OCI-LY3 (cell line): ENCODE measurements at regions not wholly inside any gene's neighbourhood (a gene's known extent, or its start where the extent isn't known, plus 50 kb on each side); places are given as distances from the start of the nearest gene placed in this dataset.
A peak's percentile ranks its signal among the peaks of the same experiment; 100 is the strongest.
"Not testable (repeated sequence)": the region's sequence is repeated elsewhere in the genome, so short reads cannot be mapped to it uniquely, and the experiment has no call there.

ENCODE experiments used
- H2AFZ ChIP-seq: fragments of 200-600, 300-600 bp; shearing (Covaris generic); 2 replicates; pipeline ENCODE4 v1.6.0; 2014; ENCODE audit warnings: antibody characterized with exemption, low read depth, low read length
- H3K27ac ChIP-seq: fragments of 200-600, 300-600 bp; sonication (generic); 2 replicates; pipeline ENCODE4 v1.5.1; 2014; ENCODE audit warnings: mild to moderate bottlenecking, low read length, moderate library complexity, mixed read lengths
- H3K27me3 ChIP-seq: fragments of 200-600, 300-600 bp; sonication (generic); 2 replicates; pipeline ENCODE4 v1.6.1; 2014; ENCODE audit warnings: low read depth, low read length, mixed read lengths
- H3K36me3 ChIP-seq: fragments of 200-600, 300-600 bp; sonication (generic); replicated peaks from 2 replicates; pipeline ENCODE3; 2014; ENCODE audit warnings: low read depth, low read length, mixed read lengths
- H3K4me1 ChIP-seq: fragments of 300-600, 200-600 bp; sonication (generic); 2 replicates; pipeline ENCODE4 v1.6.1; 2014; ENCODE audit warnings: low read length, mixed read lengths
- H3K4me2 ChIP-seq: fragments of 200-600, 300-600 bp; sonication (generic); 2 replicates; pipeline ENCODE4 v1.6.1; 2014; ENCODE audit warnings: low read length, mixed read lengths
- H3K4me3 ChIP-seq: fragments of 300-600, 200-600 bp; sonication (generic); 2 replicates; pipeline ENCODE4 v1.5.1; 2014; ENCODE audit warnings: antibody characterized with exemption, mild to moderate bottlenecking, low read length, moderate library complexity
- H3K79me2 ChIP-seq: fragments of 300-600, 200-600 bp; shearing (Covaris generic); 2 replicates; pipeline ENCODE4 v1.6.1; 2014; ENCODE audit warnings: mild to moderate bottlenecking, low read length, mixed read lengths
- H3K9ac ChIP-seq: fragments of 300-600, 200-600 bp; shearing (Covaris generic); 2 replicates; pipeline ENCODE4 v1.6.0; 2014; ENCODE audit warnings: mild to moderate bottlenecking, low read length, moderate library complexity
- H3K9me3 ChIP-seq: fragments of 200-600, 300-600 bp; shearing (Covaris generic); 2 replicates; pipeline ENCODE4 v1.6.1; 2014; ENCODE audit warnings: low read length, mixed read lengths; ENCODE audit not compliant: insufficient read depth
- H4K20me1 ChIP-seq: fragments of 200-600, 300-600 bp; sonication (generic); 2 replicates; pipeline ENCODE4 v1.6.1; 2016; ENCODE audit warnings: low read length, mixed read lengths; ENCODE audit not compliant: insufficient read depth
- CTCF ChIP-seq: fragments of 200-600, 300-600 bp; sonication (generic); IDR thresholded peaks from 2 replicates; pipeline ENCODE4 v1.5.1; 2014; ENCODE audit warnings: antibody characterized with exemption, low read length, low read depth
- EZH2phosphoT487 ChIP-seq: fragments of 200-600 bp; shearing (Covaris generic); IDR thresholded peaks from 2 replicates; pipeline ENCODE4 v1.6.1; 2018; ENCODE audit warnings: antibody characterized with exemption, mixed run types, low read depth

- Histone ChIP-seq H3K36me3 (peaks cover 5% of the 10 kb centered on the region), H4K20me1 (no peaks in the 10 kb centered on the region), H3K9me3 (no peaks in the 10 kb centered on the region), H3K9ac (no peak overlapping the region), H3K27ac (no peak overlapping the region), H3K4me3 (no peak overlapping the region), H3K4me2 (no peak overlapping the region), H3K27me3 (no peaks in the 10 kb centered on the region), H2AFZ (no peak overlapping the region), H3K79me2 (no peaks in the 10 kb centered on the region), H3K4me1 (peaks cover 12% of the 10 kb centered on the region)
- no peak for TF ChIP-seq CTCF
- TF ChIP-seq EZH2phosphoT487: no peak
These were observed 123.2 kb upstream of the PRSS16 start for GRCh38 chr6:27124252-27124657.

GRCh38 chr6:27126046-27126814 is 121.3 kb upstream of the PRSS16 start:
- Histone ChIP-seq H4K20me1 (no peaks in the 10 kb centered on the region), H3K9ac (peak overlapping the region; percentile 69; the same call in 1 of the 2 replicates), H3K9me3 (no peaks in the 10 kb centered on the region), H3K79me2 (peaks cover 11% of the 10 kb centered on the region), H3K4me2 (peak overlapping the region; percentile 82), H2AFZ (peak overlapping the region; percentile 56), H3K27ac (peak overlapping the region; percentile 45), H3K27me3 (no peaks in the 10 kb centered on the region), H3K4me1 (peaks cover 29% of the 10 kb centered on the region), H3K36me3 (peaks cover 9% of the 10 kb centered on the region), H3K4me3 (peak overlapping the region; percentile 80)
- TF ChIP-seq EZH2phosphoT487 (no peak), CTCF (no peak)

DNA sequence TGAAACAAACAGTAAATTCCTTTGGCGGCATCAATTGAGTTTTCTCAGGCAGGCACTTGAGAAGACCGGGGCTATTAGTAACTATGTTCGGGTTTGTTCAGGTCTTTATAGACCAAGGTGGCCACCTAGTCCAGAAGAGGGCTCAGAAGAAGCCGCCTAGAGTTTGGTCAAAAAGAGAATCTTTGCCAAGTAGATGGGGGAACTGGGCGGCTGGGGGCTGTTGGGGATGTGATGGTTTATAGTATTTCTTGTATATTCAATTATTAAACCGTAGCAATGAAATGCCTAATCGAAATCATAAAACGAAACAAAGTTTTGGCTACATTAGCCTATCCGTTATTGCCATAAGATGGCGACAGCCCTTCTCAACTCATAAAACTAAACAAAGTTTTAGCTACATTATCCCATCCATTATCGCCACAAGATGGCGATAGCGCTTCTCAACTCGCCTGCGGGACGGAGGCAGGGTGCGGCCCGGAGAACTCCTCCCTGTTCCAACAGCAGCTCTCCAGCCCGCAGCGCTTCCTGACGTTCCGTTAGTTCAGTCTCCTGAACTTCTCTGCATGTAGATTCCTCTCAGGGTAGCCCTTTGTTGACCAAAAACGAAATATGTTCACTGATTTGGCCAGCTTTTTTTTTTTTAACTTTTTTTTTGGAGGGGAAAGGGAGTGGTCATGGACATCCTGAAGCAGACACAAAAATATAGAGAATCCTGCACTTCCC is 120.5 kb upstream of the PRSS16 start:
- peaks cover 29% of the 10 kb centered on the region for H3K4me1 ChIP-seq
- H3K27ac ChIP-seq: peak overlapping the region; percentile 45

GRCh38 chr6:27127874-27128273 is 119.6 kb upstream of the PRSS16 start:
- peaks cover 29% of the 10 kb centered on the region for H3K4me1 ChIP-seq
- peak overlapping the region; percentile 69; the same call in 1 of the 2 replicates for H3K9ac ChIP-seq
- not testable (repeated sequence) for H2AFZ ChIP-seq, H3K9me3 ChIP-seq, H3K27ac ChIP-seq, H3K36me3 ChIP-seq, H3K27me3 ChIP-seq, H4K20me1 ChIP-seq, H3K4me2 ChIP-seq
- peak overlapping the region; percentile 80; the same call in 1 of the 2 replicates for H3K4me3 ChIP-seq
- peaks cover 11% of the 10 kb centered on the region for H3K79me2 ChIP-seq

More for the DNA sequence above, 120.5 kb upstream of the PRSS16 start:
- Histone ChIP-seq H3K4me2 (peak overlapping the region; percentile 82), H3K9ac (peak overlapping the region; percentile 69), H3K79me2 (peaks cover 11% of the 10 kb centered on the region), H3K36me3 (peaks cover 9% of the 10 kb centered on the region), H2AFZ (peak overlapping the region; percentile 56), H3K4me3 (peak overlapping the region; percentile 80), H4K20me1 (no peaks in the 10 kb centered on the region), H3K9me3 (no peaks in the 10 kb centered on the region), H3K27me3 (no peaks in the 10 kb centered on the region)
- TF ChIP-seq CTCF: peak; percentile 65
- no peak for TF ChIP-seq EZH2phosphoT487
